Panc1 (cell line): ENCODE measurements at regions not wholly inside any gene's neighbourhood (a gene's known extent, or its start where the extent isn't known, plus 50 kb on each side); places are given as distances from the start of the nearest gene placed in this dataset.

Experiments
- ATAC-seq: fragments of 200-7000 bp; cut with Tn5 transposase; 2 replicates; pipeline ENCODE4 v1.9.1; 2020; ENCODE audit warnings: mild to moderate bottlenecking, moderate library complexity
- BruUV-seq: library from RNA; stranded (reverse); fragments of 400-500 nt; replicated peaks from 2 replicates; lab custom pipeline; 2021; lab: Mats Ljungman, UMichigan
- CTCF ChIA-PET: fragments of 300-600 bp; sonication (Branson Sonifier 250); formaldehyde crosslinking; loops from one replicate; lab custom pipeline; 2022; ENCODE audit warnings: antibody characterized with exemption; lab: Charles Lee
- POLR2A ChIA-PET: fragments of 300-600 bp; sonication (Branson Sonifier 250); formaldehyde crosslinking; loops from one replicate; lab custom pipeline; 2022; ENCODE audit warnings: antibody characterized with exemption; lab: Charles Lee
- DNase-seq: peaks from one replicate; pipeline ENCODE4 v3.0.0-alpha.2; 2010; ENCODE audit warnings: low read depth, low spot score
- H3K27ac ChIP-seq: 2 replicates; pipeline ENCODE4 v1.5.1; 2011; ENCODE audit warnings: mild to moderate bottlenecking, low read length, inconsistent platforms
- H3K27me3 ChIP-seq: fragments of 200-500 bp; sonication (Bioruptor generic); 2 replicates; pipeline ENCODE4 v1.6.0; 2014; ENCODE audit warnings: low read length, inconsistent platforms; ENCODE audit not compliant: control insufficient read depth, insufficient read depth
- H3K36me3 ChIP-seq: fragments of 200-500 bp; sonication (Bioruptor generic); 2 replicates; pipeline ENCODE4 v1.5.1; 2014; ENCODE audit warnings: inconsistent platforms, mild to moderate bottlenecking, low read length, moderate library complexity; ENCODE audit not compliant: control insufficient read depth, insufficient read depth
- H3K4me1 ChIP-seq: 2 replicates; pipeline ENCODE4 v1.5.1; 2011; ENCODE audit warnings: inconsistent platforms, mild to moderate bottlenecking, low read length, moderate library complexity; ENCODE audit not compliant: control insufficient read depth, insufficient read depth
- H3K4me3 ChIP-seq, 2 experiments: 2 replicates each; pipeline ENCODE4 v1.5.1; 2011 to 2012; ENCODE audit warnings: low read depth in 2 of 2, low read length in 2 of 2, mild to moderate bottlenecking in 2 of 2, inconsistent platforms in 1 of 2, moderate library complexity in 1 of 2
- H3K9me3 ChIP-seq: fragments of 200-500 bp; sonication (Bioruptor generic); 2 replicates; pipeline ENCODE4 v1.5.1; 2014; ENCODE audit warnings: low read depth, mild to moderate bottlenecking, inconsistent platforms, low read length, moderate library complexity; ENCODE audit not compliant: control insufficient read depth, insufficient read depth
- CTCF ChIP-seq: fragments of 450-650 bp; IDR thresholded peaks from 2 replicates; pipeline ENCODE4 v1.5.1; 2017; ENCODE audit warnings: mild to moderate bottlenecking
- POLR2AphosphoS5 ChIP-seq: IDR thresholded peaks from 2 replicates; pipeline ENCODE4 v1.6.1; 2012; ENCODE audit warnings: mild to moderate bottlenecking, low read depth, low read length, moderate library complexity
- REST ChIP-seq, 2 experiments: IDR thresholded peaks; 2 replicates each; pipeline ENCODE4 v1.6.1; 2011 to 2012; ENCODE audit warnings: low read depth in 2 of 2, control low read depth in 1 of 2, low read length in 1 of 2, mild to moderate bottlenecking in 1 of 2, moderate library complexity in 1 of 2; ENCODE audit not compliant: insufficient read depth in 1 of 2
- SIN3A ChIP-seq: IDR thresholded peaks from 2 replicates; pipeline ENCODE4 v1.6.1; 2012; ENCODE audit warnings: low read depth, mild to moderate bottlenecking, low read length, moderate library complexity, borderline replicate concordance; ENCODE audit not compliant: insufficient read depth
- TCF7L2 ChIP-seq: IDR thresholded peaks from 2 replicates; pipeline ENCODE4 v1.6.1; 2011; ENCODE audit warnings: mild to moderate bottlenecking, low read depth, low read length, inconsistent platforms
- in situ Hi-C: cut with HindIII; loops from 2 replicates; pipeline ENCODE4 v1.10.0; 2016; ENCODE audit warnings: low sequenced_read_pairs, low pct_unique_long_range_greater_than_20kb
- intact Hi-C: fragments of 100-400 bp; cut with micrococcal nuclease; formaldehyde crosslinking; loops from one replicate; pipeline ENCODE4 v1.10.0; 2022; ENCODE audit not compliant: unreplicated experiment

GRCh38 chr1:56404066-56404465 lies 175.3 kb downstream of the PLPP3 start:
- no peak for ATAC-seq

GRCh38 chr1:56403321-56403720 lies 176.0 kb downstream of the PLPP3 start:
- no peaks in the 10 kb centered on the region; the same call in 1 of the 2 replicates for H3K27me3 ChIP-seq
- no peak overlapping the region for H3K4me3 ChIP-seq
- intact Hi-C loops, result no loop called here
- no TSS peak for BruUV-seq
- H3K36me3 ChIP-seq, result no peaks in the 10 kb centered on the region
- no peak overlapping the region for H3K27ac ChIP-seq
- in situ Hi-C loops, result no loop called here
- no peak for TF ChIP-seq TCF7L2
- TF ChIP-seq SIN3A, result no peak
- TF ChIP-seq REST (IDR thresholded peaks at IDR 0.05; ENCODE audit: insufficient read depth in 1 of 2, low read depth in 2 of 2, low read length in 1 of 2), result no peak
- no peak for TF ChIP-seq POLR2AphosphoS5
- POLR2A ChIA-PET, result no interaction called here
- no peak for ATAC-seq
- DNase-seq, result no peak
- H3K4me1 ChIP-seq, result no peaks in the 10 kb centered on the region
- CTCF ChIA-PET, result no interaction called here
- no peaks in the 10 kb centered on the region for H3K9me3 ChIP-seq

More at GRCh38 chr1:56404066-56404465, 175.3 kb downstream of the PLPP3 start:
- Histone ChIP-seq H3K27ac (no peak overlapping the region), H3K27me3 (no peaks in the 10 kb centered on the region; the same call in 1 of the 2 replicates), H3K9me3 (no peaks in the 10 kb centered on the region), H3K36me3 (no peaks in the 10 kb centered on the region), H3K4me3 (no peak overlapping the region), H3K4me1 (no peaks in the 10 kb centered on the region)
- intact Hi-C loops, result no loop called here
- BruUV-seq, result no TSS peak
- TF ChIP-seq POLR2AphosphoS5 (no peak), SIN3A (no peak), REST (IDR thresholded peaks at IDR 0.05; ENCODE audit: insufficient read depth in 1 of 2, low read depth in 2 of 2, low read length in 1 of 2) (no peak), CTCF (no peak), TCF7L2 (no peak)
- ChIA-PET CTCF (no interaction called here), POLR2A (no interaction called here)
- no peak for DNase-seq
- in situ Hi-C loops, result no loop called here
